GM18520 (cell line): ENCODE measurements at regions not wholly inside any gene's neighbourhood (a gene's known extent, or its start where the extent isn't known, plus 50 kb on each side); places are given as distances from the start of the nearest gene placed in this dataset.
"Not testable (repeated sequence)": the region's sequence is repeated elsewhere in the genome, so short reads cannot be mapped to it uniquely, and the experiment has no call there.

Experiments
- ATAC-seq: cut with Tn5 transposase; IDR thresholded peaks from one replicate; pipeline ENCODE4 v1.9.1; 2021; ENCODE audit not compliant: unreplicated experiment

GRCh38 chr10:64784451-64784850 lies 1263.2 kb downstream of the REEP3 start:
- ATAC-seq: not testable (repeated sequence)

- ATAC-seq: no peak
Measured at GRCh38 chr10:64785816-64786215, 1264.6 kb downstream of the REEP3 start.

- no peak for ATAC-seq
Measured at GRCh38 chr10:64786989-64787388, 1265.8 kb downstream of the REEP3 start.

- ATAC-seq: no peak
Measured at GRCh38 chr10:64795847-64796246, 1274.6 kb downstream of the REEP3 start.

- ATAC-seq: no peak
Measured at GRCh38 chr10:64798297-64798696, 1277.1 kb downstream of the REEP3 start.

- not testable (repeated sequence) for ATAC-seq
Measured at GRCh38 chr10:64808233-64808632, 1287.0 kb downstream of the REEP3 start.

GRCh38 chr10:64810046-64810445 lies 1288.8 kb downstream of the REEP3 start:
- not testable (repeated sequence) for ATAC-seq

- no peak for ATAC-seq
Measured at GRCh38 chr10:64813391-64813790, 1292.2 kb downstream of the REEP3 start.

- no peak for ATAC-seq
Measured at GRCh38 chr10:64814201-64814600, 1293.0 kb downstream of the REEP3 start.

- ATAC-seq: no peak
Measured at GRCh38 chr10:64829888-64830412, 1308.7 kb downstream of the REEP3 start.

GRCh38 chr10:64830869-64831268 lies 1309.7 kb downstream of the REEP3 start:
- ATAC-seq: no peak

GRCh38 chr10:64840341-64840740 lies 1319.1 kb downstream of the REEP3 start:
- no peak for ATAC-seq

GRCh38 chr10:64846700-64847099 lies 1325.5 kb downstream of the REEP3 start:
- no peak for ATAC-seq

GRCh38 chr10:64855941-64856340 lies 1334.7 kb downstream of the REEP3 start:
- ATAC-seq: no peak

- ATAC-seq: no peak
Measured at GRCh38 chr10:64859911-64860310, 1338.7 kb downstream of the REEP3 start.

- no peak for ATAC-seq
Measured at GRCh38 chr10:64863836-64864235, 1342.6 kb downstream of the REEP3 start.

GRCh38 chr10:64867501-64867962 lies 1346.3 kb downstream of the REEP3 start:
- no peak for ATAC-seq

GRCh38 chr10:64873088-64873487 lies 1351.9 kb downstream of the REEP3 start:
- ATAC-seq: no peak

- no peak for ATAC-seq
Measured at GRCh38 chr10:64873959-64874358, 1352.8 kb downstream of the REEP3 start.

GRCh38 chr10:64880546-64880945 lies 1359.3 kb downstream of the REEP3 start:
- no peak for ATAC-seq

- no peak for ATAC-seq
Measured at GRCh38 chr10:64881257-64881656, 1360.1 kb downstream of the REEP3 start.

GRCh38 chr10:64896582-64896981 lies 1375.4 kb downstream of the REEP3 start:
- ATAC-seq: no peak

- ATAC-seq: not testable (repeated sequence)
Measured at GRCh38 chr10:64906311-64906710, 1385.1 kb downstream of the REEP3 start.
